ENCODE measurements at regions not wholly inside any gene's neighbourhood (a gene's known extent, or its start where the extent isn't known, plus 50 kb on each side); places are given as distances from the start of the nearest gene placed in this dataset.

- H3K36me3 ChIP-seq (ENCODE audit: control insufficient read depth in 3 of 3, insufficient read depth in 3 of 3, low read length in 3 of 3) = no peaks in the 10 kb centered on the region
- peaks cover 6 to 14% (median 8%) of the 10 kb centered on the region in 3 donors for H3K4me1 ChIP-seq (ENCODE audit: control insufficient read depth in 3 of 3, insufficient read depth in 3 of 3, low read length in 3 of 3)
- H3K27ac ChIP-seq (ENCODE audit: low read depth, low read length) = no peak overlapping the region
- no peaks in the 10 kb centered on the region for H3K9me3 ChIP-seq (ENCODE audit: control insufficient read depth in 3 of 3, low read length in 3 of 3)
- H3K27me3 ChIP-seq (ENCODE audit: control insufficient read depth in 3 of 3, insufficient read depth in 3 of 3, low read length in 3 of 3) = peaks cover 22 to 46% (median 36%) of the 10 kb centered on the region in 3 donors
- H3K4me3 ChIP-seq (ENCODE audit: low read length in 3 of 3) = peak overlapping the region in 1 of 3 donors; percentile 54
- no peak overlapping the region for H3K9ac ChIP-seq (ENCODE audit: low read depth in 1 of 3, low read length in 3 of 3)
Measured at GRCh38 chr10:129030996-129031843, 435.8 kb upstream of the MGMT start.

GRCh38 chr10:129031844-129032150 is 435.2 kb upstream of the MGMT start:
- Histone ChIP-seq H3K27me3 (ENCODE audit: control insufficient read depth in 3 of 3, insufficient read depth in 3 of 3, low read length in 3 of 3) (peaks cover 22 to 43% (median 39%) of the 10 kb centered on the region in 3 donors), H3K36me3 (ENCODE audit: control insufficient read depth in 3 of 3, insufficient read depth in 3 of 3, low read length in 3 of 3) (no peaks in the 10 kb centered on the region), H3K9me3 (ENCODE audit: control insufficient read depth in 3 of 3, low read length in 3 of 3) (no peaks in the 10 kb centered on the region), H3K9ac (ENCODE audit: low read depth in 1 of 3, low read length in 3 of 3) (no peak overlapping the region), H3K4me1 (ENCODE audit: control insufficient read depth in 3 of 3, insufficient read depth in 3 of 3, low read length in 3 of 3) (peaks cover 6 to 14% (median 8%) of the 10 kb centered on the region in 3 donors), H3K27ac (ENCODE audit: low read depth, low read length) (no peak overlapping the region), H3K4me3 (ENCODE audit: low read length in 3 of 3) (no peak overlapping the region)

GRCh38 chr10:129032372-129033313 is 434.4 kb upstream of the MGMT start:
- H3K4me1 ChIP-seq (ENCODE audit: control insufficient read depth in 3 of 3, insufficient read depth in 3 of 3, low read length in 3 of 3) = peaks cover 6 to 18% (median 8%) of the 10 kb centered on the region in 3 donors
- no peaks in the 10 kb centered on the region for H3K9me3 ChIP-seq (ENCODE audit: control insufficient read depth in 3 of 3, low read length in 3 of 3)
- no peak overlapping the region for H3K9ac ChIP-seq (ENCODE audit: low read depth in 1 of 3, low read length in 3 of 3)
- no peaks in the 10 kb centered on the region for H3K36me3 ChIP-seq (ENCODE audit: control insufficient read depth in 3 of 3, insufficient read depth in 3 of 3, low read length in 3 of 3)
- H3K27me3 ChIP-seq (ENCODE audit: control insufficient read depth in 3 of 3, insufficient read depth in 3 of 3, low read length in 3 of 3) = peaks cover 22 to 44% (median 39%) of the 10 kb centered on the region in 3 donors
- H3K4me3 ChIP-seq (ENCODE audit: low read length in 3 of 3) = no peak overlapping the region
- H3K27ac ChIP-seq (ENCODE audit: low read depth, low read length) = no peak overlapping the region

- Histone ChIP-seq H3K27me3 (ENCODE audit: control insufficient read depth in 3 of 3, insufficient read depth in 3 of 3, low read length in 3 of 3) (peaks cover 22 to 42% (median 39%) of the 10 kb centered on the region in 3 donors), H3K4me1 (ENCODE audit: control insufficient read depth in 3 of 3, insufficient read depth in 3 of 3, low read length in 3 of 3) (peaks cover 6 to 20% (median 8%) of the 10 kb centered on the region in 3 donors), H3K36me3 (ENCODE audit: control insufficient read depth in 3 of 3, insufficient read depth in 3 of 3, low read length in 3 of 3) (no peaks in the 10 kb centered on the region), H3K27ac (ENCODE audit: low read depth, low read length) (no peak overlapping the region), H3K9me3 (ENCODE audit: control insufficient read depth in 3 of 3, low read length in 3 of 3) (no peaks in the 10 kb centered on the region), H3K9ac (ENCODE audit: low read depth in 1 of 3, low read length in 3 of 3) (no peak overlapping the region), H3K4me3 (ENCODE audit: low read length in 3 of 3) (no peak overlapping the region)
Measured at GRCh38 chr10:129033340-129033739, 433.7 kb upstream of the MGMT start.

GRCh38 chr10:129033790-129034272 is 433.2 kb upstream of the MGMT start:
- no peak overlapping the region for H3K4me3 ChIP-seq (ENCODE audit: low read length in 3 of 3)
- H3K36me3 ChIP-seq (ENCODE audit: control insufficient read depth in 3 of 3, insufficient read depth in 3 of 3, low read length in 3 of 3) = no peaks in the 10 kb centered on the region
- H3K27ac ChIP-seq (ENCODE audit: low read depth, low read length) = no peak overlapping the region
- H3K9me3 ChIP-seq (ENCODE audit: control insufficient read depth in 3 of 3, low read length in 3 of 3) = no peaks in the 10 kb centered on the region
- H3K4me1 ChIP-seq (ENCODE audit: control insufficient read depth in 3 of 3, insufficient read depth in 3 of 3, low read length in 3 of 3) = peaks cover 6 to 20% (median 8%) of the 10 kb centered on the region in 3 donors
- H3K27me3 ChIP-seq (ENCODE audit: control insufficient read depth in 3 of 3, insufficient read depth in 3 of 3, low read length in 3 of 3) = peaks cover 22 to 42% (median 37%) of the 10 kb centered on the region in 3 donors
- no peak overlapping the region for H3K9ac ChIP-seq (ENCODE audit: low read depth in 1 of 3, low read length in 3 of 3)

GRCh38 chr10:129035052-129035827 is 431.8 kb upstream of the MGMT start:
- H3K36me3 ChIP-seq (ENCODE audit: control insufficient read depth in 3 of 3, insufficient read depth in 3 of 3, low read length in 3 of 3) = no peaks in the 10 kb centered on the region
- peak overlapping the region in 1 of 3 donors; percentile 24 for H3K4me3 ChIP-seq (ENCODE audit: low read length in 3 of 3)
- peak overlapping the region in 1 of 3 donors; percentile 5 for H3K9ac ChIP-seq (ENCODE audit: low read depth in 1 of 3, low read length in 3 of 3)
- peaks cover 6 to 20% (median 8%) of the 10 kb centered on the region in 3 donors for H3K4me1 ChIP-seq (ENCODE audit: control insufficient read depth in 3 of 3, insufficient read depth in 3 of 3, low read length in 3 of 3)
- peak overlapping the region; percentile 5 for H3K27ac ChIP-seq (ENCODE audit: low read depth, low read length)
- no peaks in the 10 kb centered on the region for H3K9me3 ChIP-seq (ENCODE audit: control insufficient read depth in 3 of 3, low read length in 3 of 3)
- peaks cover 20 to 37% (median 29%) of the 10 kb centered on the region in 3 donors for H3K27me3 ChIP-seq (ENCODE audit: control insufficient read depth in 3 of 3, insufficient read depth in 3 of 3, low read length in 3 of 3)

GRCh38 chr10:129038522-129038921 is 428.5 kb upstream of the MGMT start:
- Histone ChIP-seq H3K27me3 (ENCODE audit: control insufficient read depth in 3 of 3, insufficient read depth in 3 of 3, low read length in 3 of 3) (peaks cover 4 to 21% (median 20%) of the 10 kb centered on the region in 3 donors), H3K27ac (ENCODE audit: low read depth, low read length) (no peak overlapping the region), H3K9ac (ENCODE audit: low read depth in 1 of 3, low read length in 3 of 3) (no peak overlapping the region), H3K9me3 (ENCODE audit: control insufficient read depth in 3 of 3, low read length in 3 of 3) (no peaks in the 10 kb centered on the region), H3K4me3 (ENCODE audit: low read length in 3 of 3) (no peak overlapping the region), H3K4me1 (ENCODE audit: control insufficient read depth in 3 of 3, insufficient read depth in 3 of 3, low read length in 3 of 3) (peaks cover 6 to 14% (median 8%) of the 10 kb centered on the region in 3 donors), H3K36me3 (ENCODE audit: control insufficient read depth in 3 of 3, insufficient read depth in 3 of 3, low read length in 3 of 3) (no peaks in the 10 kb centered on the region)

- Histone ChIP-seq H3K9ac (ENCODE audit: low read depth in 1 of 3, low read length in 3 of 3) (no peak overlapping the region), H3K4me3 (ENCODE audit: low read length in 3 of 3) (no peak overlapping the region), H3K9me3 (ENCODE audit: control insufficient read depth in 3 of 3, low read length in 3 of 3) (no peaks in the 10 kb centered on the region), H3K27me3 (ENCODE audit: control insufficient read depth in 3 of 3, insufficient read depth in 3 of 3, low read length in 3 of 3) (peaks cover 4 to 16% (median 13%) of the 10 kb centered on the region in 3 donors), H3K27ac (ENCODE audit: low read depth, low read length) (no peak overlapping the region), H3K36me3 (ENCODE audit: control insufficient read depth in 3 of 3, insufficient read depth in 3 of 3, low read length in 3 of 3) (no peaks in the 10 kb centered on the region), H3K4me1 (ENCODE audit: control insufficient read depth in 3 of 3, insufficient read depth in 3 of 3, low read length in 3 of 3) (peaks cover 6 to 14% (median 8%) of the 10 kb centered on the region in 3 donors)
Measured at GRCh38 chr10:129039406-129040370, 427.4 kb upstream of the MGMT start.

All from skeletal muscle tissue (tissue), 3 donors.